ENCODE measurements at regions not wholly inside any gene's neighbourhood (a gene's known extent, or its start where the extent isn't known, plus 50 kb on each side); places are given as distances from the start of the nearest gene placed in this dataset.

- DNase-seq (ENCODE audit: low read depth in 3 of 3, low spot score in 2 of 3): no peak
These were observed 253.7 kb downstream of the PDHA2 start for GRCh38 chr4:96093563-96093962.

GRCh38 chr4:96094183-96094582, 254.3 kb downstream of the PDHA2 start:
- DNase-seq (ENCODE audit: low read depth in 3 of 3, low spot score in 2 of 3): no peak

GRCh38 chr4:96097040-96097607, 257.2 kb downstream of the PDHA2 start:
- no peak for DNase-seq (ENCODE audit: low read depth in 3 of 3, low spot score in 2 of 3)

GRCh38 chr4:96097693-96098092, 257.8 kb downstream of the PDHA2 start:
- no peak for DNase-seq (ENCODE audit: low read depth in 3 of 3, low spot score in 2 of 3)

- DNase-seq (ENCODE audit: low read depth in 3 of 3, low spot score in 2 of 3): no peak
These were observed 259.1 kb downstream of the PDHA2 start for GRCh38 chr4:96099031-96099430.

GRCh38 chr4:96102541-96103026, 262.7 kb downstream of the PDHA2 start:
- no peak for DNase-seq (ENCODE audit: low read depth in 3 of 3, low spot score in 2 of 3)

GRCh38 chr4:96103086-96103485, 263.2 kb downstream of the PDHA2 start:
- DNase-seq (ENCODE audit: low read depth in 3 of 3, low spot score in 2 of 3): no peak

- DNase-seq (ENCODE audit: low read depth in 3 of 3, low spot score in 2 of 3): no peak
These were observed 268.3 kb downstream of the PDHA2 start for GRCh38 chr4:96108146-96108545.

- DNase-seq (ENCODE audit: low read depth in 3 of 3, low spot score in 2 of 3): no peak
These were observed 272.7 kb downstream of the PDHA2 start for GRCh38 chr4:96112631-96113030.

GRCh38 chr4:96120206-96120605, 280.3 kb downstream of the PDHA2 start:
- DNase-seq (ENCODE audit: low read depth in 3 of 3, low spot score in 2 of 3): no peak

GRCh38 chr4:96126227-96126626, 286.3 kb downstream of the PDHA2 start:
- no peak for DNase-seq (ENCODE audit: low read depth in 3 of 3, low spot score in 2 of 3)

- DNase-seq (ENCODE audit: low read depth in 3 of 3, low spot score in 2 of 3): no peak
These were observed 291.3 kb downstream of the PDHA2 start for GRCh38 chr4:96131186-96131585.

- DNase-seq (ENCODE audit: low read depth in 3 of 3, low spot score in 2 of 3): no peak
These were observed 294.9 kb downstream of the PDHA2 start for GRCh38 chr4:96134806-96135205.

GRCh38 chr4:96136056-96136455, 296.2 kb downstream of the PDHA2 start:
- no peak for DNase-seq (ENCODE audit: low read depth in 3 of 3, low spot score in 2 of 3)

GRCh38 chr4:96139251-96139929, 299.5 kb downstream of the PDHA2 start:
- DNase-seq (ENCODE audit: low read depth in 3 of 3, low spot score in 2 of 3): no peak

GRCh38 chr4:96145601-96146000, 305.7 kb downstream of the PDHA2 start:
- no peak for DNase-seq (ENCODE audit: low read depth in 3 of 3, low spot score in 2 of 3)

- no peak for DNase-seq (ENCODE audit: low read depth in 3 of 3, low spot score in 2 of 3)
These were observed 306.8 kb downstream of the PDHA2 start for GRCh38 chr4:96146686-96147085.

- no peak for DNase-seq (ENCODE audit: low read depth in 3 of 3, low spot score in 2 of 3)
These were observed 310.0 kb downstream of the PDHA2 start for GRCh38 chr4:96149894-96150293.

GRCh38 chr4:96150466-96150865, 310.6 kb downstream of the PDHA2 start:
- DNase-seq (ENCODE audit: low read depth in 3 of 3, low spot score in 2 of 3): no peak

- DNase-seq (ENCODE audit: low read depth in 3 of 3, low spot score in 2 of 3): no peak
These were observed 312.9 kb downstream of the PDHA2 start for GRCh38 chr4:96152824-96153223.

GRCh38 chr4:96154676-96155075, 314.8 kb downstream of the PDHA2 start:
- no peak for DNase-seq (ENCODE audit: low read depth in 3 of 3, low spot score in 2 of 3)

- DNase-seq (ENCODE audit: low read depth in 3 of 3, low spot score in 2 of 3): no peak
These were observed 322.7 kb downstream of the PDHA2 start for GRCh38 chr4:96162636-96163035.

All from right renal cortex interstitium (tissue), 3 donors.